CD4-positive, alpha-beta T cell treated with Interleukin-6 for 4 hours (primary cell): ENCODE measurements at regions not wholly inside any gene's neighbourhood (a gene's known extent, or its start where the extent isn't known, plus 50 kb on each side); places are given as distances from the start of the nearest gene placed in this dataset.

Experiments used
- DNase-seq: peaks from one replicate; pipeline ENCODE4 v3.0.0-alpha.2; 2020; ENCODE audit warnings: mixed read lengths

DNA sequence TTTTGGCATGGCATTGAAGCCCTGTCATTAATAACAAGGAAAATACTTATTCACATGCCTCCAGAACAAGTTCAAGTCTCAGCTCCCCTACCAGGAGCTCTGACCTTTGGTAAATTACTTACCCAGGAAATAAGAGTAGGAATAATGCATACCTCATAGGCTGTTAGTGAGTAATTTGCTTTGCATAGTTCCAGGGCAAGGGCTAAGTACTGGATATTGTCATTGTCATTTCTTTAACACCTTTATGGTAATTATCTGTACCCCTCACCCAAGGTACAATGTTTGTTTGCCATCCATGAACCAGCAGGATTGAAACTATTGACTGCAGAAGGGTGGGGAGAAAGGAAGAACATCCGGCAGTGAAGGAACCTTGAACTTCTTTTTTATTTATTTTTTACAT lies 148.5 kb downstream of the SOX2 start:
- no peak for DNase-seq

DNA sequence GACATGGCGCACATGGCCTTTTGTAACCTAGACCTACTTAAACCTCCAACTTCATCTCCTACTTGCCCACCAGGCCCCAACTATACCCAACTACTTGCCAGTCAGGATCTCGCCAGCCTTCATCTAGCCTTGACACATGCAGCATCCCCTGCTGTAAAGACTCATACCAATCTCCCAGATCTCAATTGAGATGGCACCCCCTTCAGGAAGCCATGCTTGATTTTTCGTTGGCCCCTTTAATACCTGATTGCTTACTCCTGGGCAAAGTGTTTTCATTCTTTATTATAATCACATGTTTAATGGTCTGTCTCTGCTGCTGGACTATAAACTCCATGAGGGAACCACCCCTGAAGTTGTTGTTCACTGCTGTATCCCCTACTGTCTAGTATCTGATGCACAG lies 150.8 kb downstream of the SOX2 start:
- no peak for DNase-seq

DNA sequence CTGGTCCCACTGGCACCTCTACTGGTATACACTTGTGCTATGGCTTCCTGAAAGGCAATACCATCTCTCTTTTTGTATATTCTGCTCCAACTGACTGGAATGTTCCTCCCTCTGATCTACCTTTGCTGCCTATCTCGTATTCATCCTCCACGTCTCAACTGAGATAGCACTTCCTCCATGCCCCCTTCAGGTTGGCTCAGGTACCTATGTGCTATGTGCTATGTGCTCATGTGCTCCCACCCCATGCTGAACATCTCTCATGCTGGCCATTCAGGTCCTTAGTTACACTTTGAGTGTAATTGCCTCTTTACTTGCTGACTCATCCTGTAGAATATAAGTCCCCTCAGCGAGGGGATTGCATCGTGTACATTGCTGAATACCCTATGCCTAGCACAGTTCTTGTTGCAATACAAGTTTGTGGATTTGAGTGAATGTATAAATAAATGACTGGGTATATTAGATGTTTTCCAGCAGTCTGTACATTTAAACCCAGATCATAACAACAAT lies 156.9 kb downstream of the SOX2 start:
- DNase-seq: no peak

- DNase-seq: no peak
Measured at GRCh38 chr3:181872887-181873286, 161.2 kb downstream of the SOX2 start.

- DNase-seq: no peak
Measured at GRCh38 chr3:181879926-181880325, 168.2 kb downstream of the SOX2 start.

DNA sequence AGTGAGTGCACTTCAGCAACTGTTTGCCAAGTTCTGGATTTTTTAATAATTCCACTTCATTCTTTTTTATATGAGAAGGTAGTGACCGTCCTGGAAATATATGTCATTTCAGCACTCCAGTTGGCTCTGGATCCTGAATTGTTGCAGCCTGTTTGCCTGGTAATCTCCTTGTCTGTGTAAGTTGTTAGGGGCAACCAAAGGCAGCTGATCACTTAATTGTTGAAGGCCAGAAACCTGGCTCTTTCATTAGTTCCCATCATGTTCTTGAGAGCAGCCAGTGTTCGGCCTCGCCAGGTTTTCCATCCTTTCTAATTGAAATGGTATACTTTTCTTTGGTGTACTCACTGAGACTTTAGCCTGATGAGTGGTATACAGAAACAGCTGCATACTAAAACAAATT lies 168.6 kb downstream of the SOX2 start:
- DNase-seq: no peak

DNA sequence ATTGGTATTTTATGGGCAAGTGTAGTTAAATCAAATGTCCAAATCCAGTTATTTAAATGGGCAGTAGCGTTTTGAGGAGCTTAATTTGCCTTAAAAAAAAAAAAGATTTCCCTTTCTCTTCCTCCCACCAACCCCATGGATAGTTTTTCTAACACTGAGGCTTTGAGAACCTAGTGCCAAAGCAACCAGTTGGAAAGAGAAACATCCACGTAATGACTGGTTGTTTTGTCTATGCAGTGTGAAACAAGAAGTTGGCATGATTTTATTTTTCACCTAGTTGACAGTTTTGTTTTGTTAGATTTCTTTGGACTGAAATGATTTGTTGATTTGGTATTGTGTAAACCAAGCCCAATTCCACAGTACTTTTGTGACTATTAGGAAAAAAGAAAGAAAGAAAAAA lies 170.0 kb downstream of the SOX2 start:
- no peak for DNase-seq

GRCh38 chr3:181885868-181886630 lies 174.3 kb downstream of the SOX2 start:
- DNase-seq: no peak

- no peak for DNase-seq
Measured at GRCh38 chr3:181886676-181887075, 175.0 kb downstream of the SOX2 start.

DNA sequence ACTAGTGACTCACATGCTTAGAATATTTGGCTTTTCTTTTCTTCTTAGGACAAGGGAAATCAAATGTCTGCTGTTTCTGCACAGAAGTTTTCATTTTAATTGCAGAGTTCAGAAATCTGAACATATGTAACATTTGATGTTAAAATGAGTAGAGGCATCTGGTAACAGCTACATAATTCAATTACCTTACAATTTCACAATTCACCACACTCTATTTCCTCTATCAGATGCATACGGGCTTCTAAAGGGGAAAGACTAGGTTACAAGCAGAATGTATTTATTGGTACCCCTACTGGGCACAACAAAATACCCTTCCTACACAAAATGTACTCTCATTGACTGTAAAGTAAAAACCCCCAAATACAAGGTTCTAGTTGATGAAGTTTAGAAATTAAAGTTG lies 176.0 kb downstream of the SOX2 start:
- DNase-seq: no peak

- DNase-seq: no peak
Measured at GRCh38 chr3:181888234-181888633, 176.5 kb downstream of the SOX2 start.

GRCh38 chr3:181892848-181893247 lies 181.1 kb downstream of the SOX2 start:
- DNase-seq: no peak

- no peak for DNase-seq
Measured at GRCh38 chr3:181896605-181897004, 184.9 kb downstream of the SOX2 start.

DNA sequence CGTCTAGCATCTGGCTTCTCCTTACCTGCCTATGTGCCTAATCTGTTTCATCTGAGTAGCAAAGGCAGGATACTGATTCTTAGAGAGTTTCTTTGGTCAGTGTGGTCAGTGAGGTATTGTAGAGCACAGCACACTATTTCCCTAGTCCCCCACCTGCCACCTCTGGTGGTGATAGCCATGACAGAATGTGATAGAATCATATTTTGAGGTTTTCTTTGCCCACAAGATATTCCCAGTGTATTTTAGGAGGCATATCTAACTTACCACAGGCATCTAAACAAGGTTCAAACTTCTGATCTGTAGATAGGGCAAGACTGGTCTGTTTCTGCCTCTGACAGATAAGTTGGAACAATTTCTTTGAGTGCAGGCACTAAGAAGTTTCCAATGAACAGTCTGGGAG lies 188.0 kb downstream of the SOX2 start:
- DNase-seq: no peak

- DNase-seq: no peak
Measured at GRCh38 chr3:181901626-181902025, 189.9 kb downstream of the SOX2 start.

DNA sequence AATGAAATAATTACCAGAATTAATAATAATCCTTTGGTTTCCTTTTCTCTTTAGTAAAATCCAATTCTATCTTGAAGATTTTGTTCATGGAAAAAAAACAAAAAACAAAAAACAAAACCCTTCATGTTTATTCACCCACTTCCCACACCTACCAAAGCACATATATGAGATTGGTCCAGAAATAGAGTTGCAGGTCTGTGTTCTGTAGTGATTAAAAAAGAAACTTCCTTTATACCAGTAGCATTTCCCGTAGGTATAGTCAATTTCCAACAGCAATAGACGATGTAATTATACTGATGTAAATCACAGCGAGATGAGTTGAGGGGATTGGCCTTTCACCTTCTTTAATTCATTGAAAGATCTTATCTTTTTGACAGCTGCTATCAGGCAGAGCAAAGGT lies 194.6 kb downstream of the SOX2 start:
- no peak for DNase-seq

DNA sequence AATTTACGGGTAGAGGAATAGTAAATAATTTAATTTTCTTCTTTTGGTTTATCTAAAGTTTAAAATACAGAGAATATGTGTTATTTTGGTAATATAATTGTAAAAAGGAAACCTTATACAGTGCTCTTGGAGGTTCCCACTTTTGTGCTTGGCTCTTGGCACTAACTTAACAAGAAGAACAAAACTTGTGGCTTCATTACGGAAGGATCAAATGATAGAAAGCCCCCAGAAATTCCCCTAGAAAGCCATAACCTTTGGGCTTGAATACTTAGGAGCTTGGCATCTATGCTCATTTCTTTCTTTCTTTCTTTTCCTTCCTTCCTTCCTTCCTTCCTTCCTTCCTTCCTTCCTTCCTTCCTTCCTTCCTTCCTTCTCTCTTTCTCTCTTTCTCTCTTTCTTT lies 197.5 kb downstream of the SOX2 start:
- no peak for DNase-seq

DNA sequence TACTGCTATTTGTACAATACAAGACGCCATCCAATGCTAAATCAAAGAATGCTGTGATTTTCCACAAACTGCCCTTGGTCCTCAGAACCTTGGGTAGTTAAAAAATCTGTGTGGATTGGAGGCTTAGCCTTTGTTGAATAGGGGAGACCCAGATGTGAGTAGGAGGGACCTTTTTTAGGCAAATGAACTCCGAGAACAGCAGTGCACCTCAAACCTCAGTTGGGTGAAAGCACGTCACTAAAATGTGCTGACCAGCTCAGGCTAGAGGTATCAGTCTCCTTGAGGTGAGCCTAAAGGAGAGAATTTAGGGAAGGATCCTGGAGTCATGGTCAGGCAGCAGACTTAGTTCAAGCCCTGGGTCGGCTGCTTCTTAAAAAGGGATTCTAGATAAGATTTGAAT lies 200.7 kb downstream of the SOX2 start:
- DNase-seq: no peak

DNA sequence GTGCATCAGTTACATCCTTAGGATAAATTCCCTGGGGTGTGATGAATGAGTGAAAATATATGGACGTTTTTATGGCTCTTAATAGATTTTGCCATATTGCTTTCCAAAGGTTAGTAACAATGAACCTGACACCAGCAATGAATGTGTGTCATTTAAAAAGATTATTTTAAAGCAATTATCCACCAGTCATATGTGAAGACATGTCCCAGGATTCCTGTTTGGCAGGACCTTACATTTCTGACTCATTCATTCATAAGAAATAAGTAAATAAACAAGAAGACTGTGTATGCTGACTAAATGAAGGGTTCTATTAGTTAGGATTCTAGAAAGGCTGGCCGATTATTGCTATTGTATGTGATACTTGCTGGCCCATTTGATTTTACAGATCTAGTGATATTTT lies 201.5 kb downstream of the SOX2 start:
- no peak for DNase-seq

DNA sequence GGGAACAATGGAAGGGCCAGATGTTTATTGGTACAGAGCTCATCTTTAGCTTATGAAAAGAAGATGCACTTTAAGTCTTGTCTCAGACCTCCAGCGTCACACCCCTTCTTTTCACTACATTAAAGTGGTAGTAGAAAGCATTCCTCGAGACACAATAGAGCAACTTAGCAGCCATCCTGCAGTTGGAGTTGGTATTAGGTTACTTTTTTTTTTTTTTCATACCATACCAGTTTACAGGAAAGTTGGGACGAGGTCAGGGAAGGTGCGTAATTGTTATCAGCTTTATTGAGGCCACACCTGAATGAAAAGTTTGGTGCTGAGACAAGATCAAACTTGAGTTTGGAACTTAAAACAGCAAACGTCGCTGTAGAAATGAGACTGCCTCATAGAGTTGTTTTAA lies 203.8 kb downstream of the SOX2 start:
- DNase-seq: no peak

GRCh38 chr3:181916013-181916412 lies 204.3 kb downstream of the SOX2 start:
- no peak for DNase-seq

DNA sequence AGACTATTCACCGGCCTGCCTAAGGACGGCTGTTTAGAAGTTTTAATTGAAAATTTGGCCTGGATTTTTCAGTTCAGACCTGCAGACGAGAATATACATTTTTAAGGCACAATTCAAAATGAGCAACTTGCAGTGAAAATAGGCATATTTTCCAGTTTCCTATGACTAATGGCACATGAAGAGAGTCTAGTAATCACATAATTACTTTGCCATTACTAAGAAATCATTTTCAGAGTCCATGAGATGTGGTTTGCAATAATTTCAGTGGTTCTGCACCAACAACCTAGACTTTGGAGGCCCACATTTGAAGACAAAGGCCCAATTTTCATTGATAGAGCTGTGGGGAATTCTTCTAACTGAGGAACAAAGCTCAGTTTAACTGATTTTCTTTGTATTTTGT lies 205.3 kb downstream of the SOX2 start:
- no peak for DNase-seq

DNA sequence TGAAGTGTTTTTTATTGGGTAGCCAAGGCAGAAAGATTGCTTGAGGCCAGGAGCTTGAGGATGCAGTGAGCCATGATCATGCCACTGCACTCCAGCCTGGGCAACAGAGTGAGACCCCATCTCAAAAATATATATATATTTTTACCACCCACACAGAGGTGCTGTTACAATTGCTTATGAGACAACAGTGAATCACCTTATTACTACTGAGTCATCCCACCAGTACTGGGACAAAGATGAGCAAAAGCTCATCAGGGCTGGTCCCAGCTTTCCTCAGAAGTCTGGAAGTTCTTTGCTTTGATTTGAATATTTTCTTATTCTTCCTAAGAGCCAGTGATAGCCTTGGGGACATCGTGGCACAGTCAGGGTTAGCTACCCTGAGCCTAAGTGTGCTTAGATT lies 207.7 kb downstream of the SOX2 start:
- no peak for DNase-seq

DNA sequence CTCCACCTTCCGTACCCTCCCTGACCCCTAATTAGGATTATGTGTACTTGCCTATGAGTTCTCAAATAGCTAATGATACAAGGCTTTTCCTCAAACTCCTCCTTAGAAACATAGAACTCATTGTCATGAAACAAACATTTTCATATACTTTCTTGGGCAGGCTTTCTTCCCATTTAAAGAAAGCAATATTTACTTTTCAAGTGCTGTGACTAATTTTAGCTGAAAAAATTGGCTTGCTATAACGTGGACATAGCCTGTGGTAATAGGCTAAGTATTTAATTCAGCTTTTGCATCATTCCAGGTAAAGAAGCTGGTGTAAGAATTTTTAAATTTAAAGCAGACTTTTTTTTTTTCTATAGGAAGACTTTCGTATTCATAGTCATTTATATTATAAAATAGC lies 208.7 kb downstream of the SOX2 start:
- no peak for DNase-seq

DNA sequence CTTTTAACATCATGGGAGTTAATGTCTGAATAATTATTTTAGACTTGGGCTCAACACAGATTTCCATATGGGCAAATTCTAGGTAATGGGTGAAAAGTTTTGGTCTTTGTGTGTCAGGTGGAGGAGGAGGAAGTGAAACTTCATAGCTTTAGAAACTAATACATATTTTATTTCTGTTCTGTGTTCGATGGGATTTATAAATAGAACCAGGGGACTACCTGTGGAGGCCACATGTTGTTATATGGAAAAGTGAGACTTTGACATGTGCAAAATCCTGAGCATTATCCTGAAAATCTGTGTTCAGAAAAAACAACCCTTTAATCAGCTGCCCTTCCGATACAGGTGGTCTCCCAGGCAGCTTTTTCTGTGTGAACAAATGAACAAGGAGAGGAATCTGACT lies 209.5 kb downstream of the SOX2 start:
- DNase-seq: no peak
